ENCODE measurements at regions not wholly inside any gene's neighbourhood (a gene's known extent, or its start where the extent isn't known, plus 50 kb on each side); places are given as distances from the start of the nearest gene placed in this dataset.

DNA sequence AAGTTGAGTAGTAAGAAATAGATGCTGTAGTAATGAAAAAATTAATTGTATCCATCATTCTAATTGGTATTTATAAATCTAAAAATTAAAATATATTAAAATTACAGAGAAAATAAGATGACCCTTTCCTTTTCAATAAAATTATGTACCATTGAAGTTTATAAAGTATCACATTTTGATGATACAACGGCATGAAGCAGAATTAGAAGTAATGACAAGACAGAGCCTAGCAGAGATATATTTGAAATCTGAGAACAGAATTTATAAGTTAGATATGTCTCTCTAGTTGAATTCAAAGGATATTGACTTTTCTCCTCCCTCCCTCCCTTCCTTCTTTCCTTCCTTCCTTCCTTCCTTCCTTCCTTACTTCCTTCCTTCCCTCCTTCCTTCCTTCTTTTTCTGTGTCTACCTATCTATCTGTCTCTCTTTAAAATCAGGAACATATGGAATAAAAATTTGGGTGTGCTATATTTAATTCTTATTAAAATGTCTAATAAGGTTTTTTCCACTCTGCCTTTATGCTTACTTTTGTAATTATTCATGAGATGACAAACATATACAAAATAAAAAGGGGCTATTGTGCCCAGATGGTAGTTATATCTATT lies 258.5 kb upstream of the CD180 start:
- Histone ChIP-seq H4K20me1 (ENCODE audit: control insufficient read depth, extremely low read depth, insufficient read depth, low read length) (no peaks in the 10 kb centered on the region), H3K79me2 (ENCODE audit: control insufficient read depth, insufficient read depth, low read length) (no peaks in the 10 kb centered on the region), H3K9me3 (ENCODE audit: control insufficient read depth, low read depth, low read length) (no peaks in the 10 kb centered on the region), H3K27me3 (ENCODE audit: control insufficient read depth, extremely low read depth, insufficient read depth, low read length) (no peaks in the 10 kb centered on the region), H3K4me3 (ENCODE audit: control insufficient read depth in 2 of 3, extremely low read depth in 1 of 3, insufficient read depth in 2 of 3, low read depth in 1 of 3, low read length in 3 of 3) (no peak overlapping the region), H3K36me3 (ENCODE audit: control insufficient read depth in 2 of 2, extremely low read depth in 1 of 2, insufficient read depth in 2 of 2, low read length in 2 of 2) (no peaks in the 10 kb centered on the region), H3K9ac (ENCODE audit: control insufficient read depth, extremely low read depth, insufficient read depth, low read length) (no peak overlapping the region), H2AFZ (ENCODE audit: control insufficient read depth, low read length) (no peak overlapping the region), H3K9me1 (ENCODE audit: control insufficient read depth, extremely low read depth, insufficient read depth, low read length) (no peaks in the 10 kb centered on the region), H3K4me1 (ENCODE audit: control insufficient read depth, extremely low read depth, insufficient read depth, low read length) (no peaks in the 10 kb centered on the region), H3K27ac (ENCODE audit: control insufficient read depth, insufficient read depth, low read length) (no peak overlapping the region), H3K4me2 (ENCODE audit: control insufficient read depth, extremely low read depth, insufficient read depth, low read depth, low read length) (no peak overlapping the region)
- FAIRE-seq (no peak), DNase-seq (ENCODE audit: low read depth, low spot score) (no peak)
- TF ChIP-seq, protein P1, sequence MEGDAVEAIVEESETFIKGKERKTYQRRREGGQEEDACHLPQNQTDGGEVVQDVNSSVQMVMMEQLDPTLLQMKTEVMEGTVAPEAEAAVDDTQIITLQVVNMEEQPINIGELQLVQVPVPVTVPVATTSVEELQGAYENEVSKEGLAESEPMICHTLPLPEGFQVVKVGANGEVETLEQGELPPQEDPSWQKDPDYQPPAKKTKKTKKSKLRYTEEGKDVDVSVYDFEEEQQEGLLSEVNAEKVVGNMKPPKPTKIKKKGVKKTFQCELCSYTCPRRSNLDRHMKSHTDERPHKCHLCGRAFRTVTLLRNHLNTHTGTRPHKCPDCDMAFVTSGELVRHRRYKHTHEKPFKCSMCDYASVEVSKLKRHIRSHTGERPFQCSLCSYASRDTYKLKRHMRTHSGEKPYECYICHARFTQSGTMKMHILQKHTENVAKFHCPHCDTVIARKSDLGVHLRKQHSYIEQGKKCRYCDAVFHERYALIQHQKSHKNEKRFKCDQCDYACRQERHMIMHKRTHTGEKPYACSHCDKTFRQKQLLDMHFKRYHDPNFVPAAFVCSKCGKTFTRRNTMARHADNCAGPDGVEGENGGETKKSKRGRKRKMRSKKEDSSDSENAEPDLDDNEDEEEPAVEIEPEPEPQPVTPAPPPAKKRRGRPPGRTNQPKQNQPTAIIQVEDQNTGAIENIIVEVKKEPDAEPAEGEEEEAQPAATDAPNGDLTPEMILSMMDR (optimal IDR thresholded peaks at IDR 0.05 in 1 of 3, IDR thresholded peaks at IDR 0.05 in 1 of 3, conservative IDR thresholded peaks at IDR 0.05 in 1 of 3; ENCODE audit: extremely low read depth in 1 of 3, insufficient read depth in 2 of 3, low read length in 3 of 3) = no peak
- no peak for TF ChIP-seq EZH2 (IDR thresholded peaks at IDR 0.05; ENCODE audit: low read length)
- dilution Hi-C loops (cut with MboI; ENCODE audit: extremely low pct_ligation_motif_present, low sequenced_read_pairs) = no loop called here

DNA sequence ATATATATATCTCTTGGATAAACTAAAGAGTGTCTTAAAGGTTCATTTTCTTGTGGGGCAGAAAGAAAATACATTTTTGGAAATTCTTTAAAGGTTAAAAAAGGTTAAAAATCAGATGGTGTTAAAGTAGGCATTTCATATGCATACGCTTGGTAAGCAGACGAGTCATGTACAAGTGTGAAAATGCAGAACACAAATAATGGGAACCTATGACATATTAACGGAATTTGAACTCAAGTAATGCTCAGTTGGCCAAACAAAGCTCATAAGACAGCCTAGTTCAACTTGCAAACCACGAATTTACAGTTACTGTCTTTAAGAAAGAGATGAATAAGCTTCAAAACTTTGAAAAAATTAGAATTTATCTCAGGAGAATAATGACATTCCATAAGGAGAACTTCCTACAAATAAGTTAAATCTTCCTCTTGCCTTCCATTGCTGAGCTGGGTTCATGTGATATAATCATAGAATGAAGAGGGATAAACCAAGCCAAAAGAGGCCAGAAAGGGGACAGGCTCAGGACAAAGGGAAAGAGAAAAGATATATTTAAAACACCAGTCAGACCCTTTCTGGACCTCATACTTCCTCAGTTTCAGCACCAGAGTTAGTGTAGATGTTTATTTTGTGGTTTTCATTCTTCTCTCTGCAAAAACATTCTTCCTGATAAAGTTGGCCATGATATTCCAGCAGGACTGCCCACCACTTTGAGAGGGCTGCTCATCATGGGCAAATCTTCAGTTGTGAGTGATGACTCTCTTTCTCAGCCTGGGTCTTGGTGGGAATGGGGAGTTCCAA lies 256.7 kb upstream of the CD180 start:
- Histone ChIP-seq H3K9me3 (ENCODE audit: control insufficient read depth, low read depth, low read length) (no peaks in the 10 kb centered on the region), H3K36me3 (ENCODE audit: control insufficient read depth in 2 of 2, extremely low read depth in 1 of 2, insufficient read depth in 2 of 2, low read length in 2 of 2) (no peaks in the 10 kb centered on the region), H3K27me3 (ENCODE audit: control insufficient read depth, extremely low read depth, insufficient read depth, low read length) (no peaks in the 10 kb centered on the region), H3K4me1 (ENCODE audit: control insufficient read depth, extremely low read depth, insufficient read depth, low read length) (no peaks in the 10 kb centered on the region), H3K9me1 (ENCODE audit: control insufficient read depth, extremely low read depth, insufficient read depth, low read length) (no peaks in the 10 kb centered on the region), H3K79me2 (ENCODE audit: control insufficient read depth, insufficient read depth, low read length) (no peaks in the 10 kb centered on the region), H2AFZ (ENCODE audit: control insufficient read depth, low read length) (no peak overlapping the region), H4K20me1 (ENCODE audit: control insufficient read depth, extremely low read depth, insufficient read depth, low read length) (no peaks in the 10 kb centered on the region), H3K9ac (ENCODE audit: control insufficient read depth, extremely low read depth, insufficient read depth, low read length) (no peak overlapping the region), H3K27ac (ENCODE audit: control insufficient read depth, insufficient read depth, low read length) (no peak overlapping the region), H3K4me2 (ENCODE audit: control insufficient read depth, extremely low read depth, insufficient read depth, low read depth, low read length) (no peak overlapping the region), H3K4me3 (ENCODE audit: control insufficient read depth in 2 of 3, extremely low read depth in 1 of 3, insufficient read depth in 2 of 3, low read depth in 1 of 3, low read length in 3 of 3) (no peak overlapping the region)
- FAIRE-seq = no peak
- dilution Hi-C loops (cut with MboI; ENCODE audit: extremely low pct_ligation_motif_present, low sequenced_read_pairs) = no loop called here
- no peak for TF ChIP-seq EZH2 (IDR thresholded peaks at IDR 0.05; ENCODE audit: low read length)
- TF ChIP-seq, protein P1 (optimal IDR thresholded peaks at IDR 0.05 in 1 of 3, IDR thresholded peaks at IDR 0.05 in 1 of 3, conservative IDR thresholded peaks at IDR 0.05 in 1 of 3; ENCODE audit: extremely low read depth in 1 of 3, insufficient read depth in 2 of 3, low read length in 3 of 3) = no peak
- no peak for DNase-seq (ENCODE audit: low read depth, low spot score)
